Osteoblast (primary cell): ENCODE measurements at regions not wholly inside any gene's neighbourhood (a gene's known extent, or its start where the extent isn't known, plus 50 kb on each side); places are given as distances from the start of the nearest gene placed in this dataset.
"Not testable (repeated sequence)": the region's sequence is repeated elsewhere in the genome, so short reads cannot be mapped to it uniquely, and the experiment has no call there.

Experiments used
- DNase-seq: peaks from one replicate; pipeline ENCODE4 v3.0.0; 2011; ENCODE audit warnings: low spot score, mixed read lengths; ENCODE audit not compliant: insufficient read length; ENCODE audit errors: missing footprints
- H2AFZ ChIP-seq: 2 replicates; pipeline ENCODE4 v1.6.0; 2011; ENCODE audit warnings: mild to moderate bottlenecking, low read length
- H3K27ac ChIP-seq: 2 replicates; pipeline ENCODE4 v1.5.1; 2011; ENCODE audit warnings: mild to moderate bottlenecking, low read depth, low read length, moderate library complexity
- H3K27me3 ChIP-seq: 2 replicates; pipeline ENCODE4 v1.6.0; 2012; ENCODE audit warnings: mild to moderate bottlenecking, control low read depth, inconsistent platforms, low read length, moderate library complexity; ENCODE audit not compliant: insufficient read depth
- H3K36me3 ChIP-seq: 2 replicates; pipeline ENCODE4 v1.5.1; 2011; ENCODE audit warnings: mild to moderate bottlenecking, low read length, control low read depth, moderate library complexity; ENCODE audit not compliant: insufficient read depth
- H3K4me1 ChIP-seq: 2 replicates; pipeline ENCODE4 v1.5.1; 2011; ENCODE audit warnings: mild to moderate bottlenecking, low read length, control low read depth, moderate library complexity; ENCODE audit not compliant: insufficient read depth
- H3K4me2 ChIP-seq: 2 replicates; pipeline ENCODE4 v1.6.0; 2011; ENCODE audit warnings: mild to moderate bottlenecking, low read length; ENCODE audit not compliant: insufficient read depth
- H3K4me3 ChIP-seq: fragments of 200-600 bp; sonication (generic); 3 replicates; pipeline ENCODE4 v1.5.1; 2012; ENCODE audit warnings: mild to moderate bottlenecking, low read length, inconsistent platforms; ENCODE audit not compliant: insufficient read depth
- H3K79me2 ChIP-seq: 2 replicates; pipeline ENCODE4 v1.6.0; 2012; ENCODE audit warnings: mild to moderate bottlenecking, low read length, control low read depth, inconsistent platforms; ENCODE audit not compliant: insufficient read depth
- H3K9me3 ChIP-seq: 2 replicates; pipeline ENCODE4 v1.5.1; 2011; ENCODE audit warnings: low read depth, low read length, control low read depth
- H4K20me1 ChIP-seq: 2 replicates; pipeline ENCODE4 v1.6.0; 2012; ENCODE audit warnings: mild to moderate bottlenecking, low read length, control low read depth; ENCODE audit not compliant: insufficient read depth
- TF ChIP-seq, protein P1 (sequence below): IDR thresholded peaks from 2 replicates; pipeline ENCODE4 v1.5.1; 2011; ENCODE audit warnings: mild to moderate bottlenecking, low read depth, low read length, moderate library complexity; ENCODE audit errors: extremely low read depth

GRCh38 chr3:98681486-98681885, 81.7 kb upstream of the ST3GAL6 start:
- Histone ChIP-seq H3K4me3 (no peak overlapping the region), H2AFZ (no peak overlapping the region), H3K36me3 (no peaks in the 10 kb centered on the region), H3K4me2 (no peak overlapping the region), H3K27me3 (no peaks in the 10 kb centered on the region), H4K20me1 (no peaks in the 10 kb centered on the region), H3K9me3 (no peaks in the 10 kb centered on the region), H3K79me2 (no peaks in the 10 kb centered on the region), H3K4me1 (no peaks in the 10 kb centered on the region), H3K27ac (no peak overlapping the region)
- TF ChIP-seq, protein P1, sequence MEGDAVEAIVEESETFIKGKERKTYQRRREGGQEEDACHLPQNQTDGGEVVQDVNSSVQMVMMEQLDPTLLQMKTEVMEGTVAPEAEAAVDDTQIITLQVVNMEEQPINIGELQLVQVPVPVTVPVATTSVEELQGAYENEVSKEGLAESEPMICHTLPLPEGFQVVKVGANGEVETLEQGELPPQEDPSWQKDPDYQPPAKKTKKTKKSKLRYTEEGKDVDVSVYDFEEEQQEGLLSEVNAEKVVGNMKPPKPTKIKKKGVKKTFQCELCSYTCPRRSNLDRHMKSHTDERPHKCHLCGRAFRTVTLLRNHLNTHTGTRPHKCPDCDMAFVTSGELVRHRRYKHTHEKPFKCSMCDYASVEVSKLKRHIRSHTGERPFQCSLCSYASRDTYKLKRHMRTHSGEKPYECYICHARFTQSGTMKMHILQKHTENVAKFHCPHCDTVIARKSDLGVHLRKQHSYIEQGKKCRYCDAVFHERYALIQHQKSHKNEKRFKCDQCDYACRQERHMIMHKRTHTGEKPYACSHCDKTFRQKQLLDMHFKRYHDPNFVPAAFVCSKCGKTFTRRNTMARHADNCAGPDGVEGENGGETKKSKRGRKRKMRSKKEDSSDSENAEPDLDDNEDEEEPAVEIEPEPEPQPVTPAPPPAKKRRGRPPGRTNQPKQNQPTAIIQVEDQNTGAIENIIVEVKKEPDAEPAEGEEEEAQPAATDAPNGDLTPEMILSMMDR, result no peak
- no peak for DNase-seq

DNA sequence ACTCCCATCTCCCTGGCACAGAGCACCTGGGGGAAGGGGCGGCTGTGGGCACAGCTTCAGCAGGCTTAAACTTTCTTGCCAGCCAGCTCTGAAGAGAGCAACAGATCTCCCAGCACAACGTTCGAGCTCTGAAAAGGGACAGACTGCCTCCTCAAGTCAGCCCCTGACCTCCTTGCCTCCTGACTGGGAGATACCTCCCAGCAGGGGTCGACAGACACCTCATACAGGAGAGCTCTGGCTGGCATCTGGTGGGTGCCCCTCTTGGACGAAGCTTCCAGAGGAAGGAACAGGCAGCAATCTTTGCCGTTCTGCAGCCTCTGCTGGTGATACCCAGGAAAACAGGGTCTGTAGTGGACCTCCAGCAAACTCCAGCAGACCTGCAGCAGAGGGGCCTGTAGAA, 80.7 kb upstream of the ST3GAL6 start:
- H3K36me3 ChIP-seq, H3K27me3 ChIP-seq, H2AFZ ChIP-seq, H3K27ac ChIP-seq, H3K4me2 ChIP-seq, H3K9me3 ChIP-seq, H3K4me1 ChIP-seq, H3K4me3 ChIP-seq, H3K79me2 ChIP-seq, H4K20me1 ChIP-seq, DNase-seq: not testable (repeated sequence)

DNA sequence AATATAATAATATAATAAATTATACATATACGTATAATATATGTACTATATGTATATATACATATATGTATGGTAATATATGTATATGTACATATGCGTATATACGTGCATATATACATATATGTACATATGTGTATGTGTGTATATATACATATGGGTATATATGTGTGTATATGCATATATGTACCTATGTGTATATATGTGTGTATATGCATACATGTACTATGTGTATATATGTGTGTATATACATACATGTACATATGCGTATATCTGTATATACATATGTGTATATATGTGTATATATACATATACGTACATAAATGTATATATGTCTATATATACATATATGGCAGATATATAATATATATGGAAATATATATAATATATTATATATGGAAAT, 74.8 kb upstream of the ST3GAL6 start:
- Histone ChIP-seq H3K4me1 (peaks cover 8% of the 10 kb centered on the region), H3K36me3 (no peaks in the 10 kb centered on the region), H4K20me1 (no peaks in the 10 kb centered on the region), H2AFZ (no peak overlapping the region), H3K27me3 (no peaks in the 10 kb centered on the region), H3K4me2 (no peak overlapping the region), H3K9me3 (no peaks in the 10 kb centered on the region), H3K4me3 (no peak overlapping the region), H3K79me2 (no peaks in the 10 kb centered on the region), H3K27ac (no peak overlapping the region)
- no peak for DNase-seq
- TF ChIP-seq, protein P1, result no peak

- H3K4me3 ChIP-seq, result no peak overlapping the region
- no peak for DNase-seq
- H2AFZ ChIP-seq, result no peak overlapping the region
- peak overlapping the region; percentile 59 for H3K4me2 ChIP-seq
- peaks cover 14% of the 10 kb centered on the region for H3K4me1 ChIP-seq
- H3K79me2 ChIP-seq, result no peaks in the 10 kb centered on the region
- no peaks in the 10 kb centered on the region for H3K36me3 ChIP-seq
- H3K27me3 ChIP-seq, result no peaks in the 10 kb centered on the region
- H4K20me1 ChIP-seq, result no peaks in the 10 kb centered on the region
- H3K27ac ChIP-seq, result peak overlapping the region; percentile 20
- no peaks in the 10 kb centered on the region for H3K9me3 ChIP-seq
- TF ChIP-seq, protein P1, result no peak
Observed at GRCh38 chr3:98690876-98691275, 72.3 kb upstream of the ST3GAL6 start.

DNA sequence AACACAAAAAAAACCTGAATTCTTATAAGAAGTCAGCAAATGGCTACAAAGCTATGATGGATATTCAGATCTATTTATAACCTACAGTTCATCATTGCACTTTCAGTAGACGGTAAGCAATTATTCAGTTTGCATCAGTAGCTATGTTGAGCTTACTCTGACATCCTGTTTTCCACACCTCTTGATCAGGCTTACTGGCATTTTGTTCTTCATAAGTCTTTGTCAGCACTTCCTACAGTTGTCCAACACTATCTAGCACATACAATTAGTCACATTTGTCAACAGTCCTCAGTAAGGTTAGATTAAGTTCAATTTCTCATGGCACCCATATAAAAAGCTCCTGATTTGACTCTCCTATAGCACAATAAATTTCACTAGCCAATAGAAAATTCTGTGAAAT, 71.2 kb upstream of the ST3GAL6 start:
- H3K9me3 ChIP-seq, result no peaks in the 10 kb centered on the region
- H3K4me1 ChIP-seq, result peaks cover 18% of the 10 kb centered on the region
- no peak for DNase-seq
- H3K79me2 ChIP-seq, result no peaks in the 10 kb centered on the region
- H3K36me3 ChIP-seq, result no peaks in the 10 kb centered on the region
- no peak overlapping the region for H3K4me3 ChIP-seq
- TF ChIP-seq, protein P1, result no peak
- no peaks in the 10 kb centered on the region for H4K20me1 ChIP-seq
- no peak overlapping the region for H3K27ac ChIP-seq
- no peak overlapping the region for H2AFZ ChIP-seq
- no peak overlapping the region for H3K4me2 ChIP-seq
- no peaks in the 10 kb centered on the region for H3K27me3 ChIP-seq
